ENCODE measurements at regions not wholly inside any gene's neighbourhood (a gene's known extent, or its start where the extent isn't known, plus 50 kb on each side); places are given as distances from the start of the nearest gene placed in this dataset.

DNA sequence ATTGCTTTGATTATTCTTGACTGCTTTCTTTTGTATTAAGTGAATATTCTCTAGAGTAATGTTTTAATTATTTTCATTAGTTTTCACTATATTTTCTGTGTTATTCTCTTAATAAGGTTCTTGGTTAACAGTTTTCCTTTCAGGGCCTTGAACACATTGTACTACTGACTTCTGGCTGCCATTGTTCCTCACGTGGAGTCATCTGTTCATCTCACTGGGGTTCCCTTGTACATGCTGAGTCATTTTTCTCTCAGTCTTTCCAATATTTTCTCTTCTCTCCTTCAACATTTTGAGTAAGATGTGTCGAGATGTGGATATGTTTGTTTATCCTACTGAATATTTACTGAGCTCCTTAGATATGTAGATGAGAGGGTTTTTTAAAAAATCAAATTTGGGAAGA lies 400.7 kb downstream of the TCERG1L start:
- Mint-ChIP-seq H3K4me1 (no peaks in the 10 kb centered on the region), H3K9me3 (peaks cover 0 to 21% (median 3%) of the 10 kb centered on the region in 3 donors), H3K4me3 (no peak overlapping the region), H3K27me3 (peaks cover 0 to 1% of the 10 kb centered on the region in 2 donors), H3K27ac (no peak overlapping the region), H3K36me3 (no peaks in the 10 kb centered on the region)
- H3K27ac ChIP-seq (ENCODE audit: low read length): no peak overlapping the region
- CTCF ChIA-PET: no interaction called here
- WGBS (ENCODE audit: insufficient coverage): no CpG with 5 or more reads among the region's 2 CpGs
- POLR2A ChIA-PET: no interaction called here
- peaks cover 0 to 3% of the 10 kb centered on the region in 2 experiments for H3K27me3 ChIP-seq (replicated peaks in 1 of 2; ENCODE audit: control insufficient read depth in 2 of 2, extremely low read depth in 1 of 2, insufficient read depth in 2 of 2, low read length in 1 of 2)
- H3K9me3 ChIP-seq: no peaks in the 10 kb centered on the region
- no peak overlapping the region for H3K4me3 ChIP-seq (ENCODE audit: control insufficient read depth in 1 of 2, extremely low read depth in 1 of 2, low read length in 1 of 2)
- no peaks in the 10 kb centered on the region for H3K36me3 ChIP-seq (ENCODE audit: control insufficient read depth in 2 of 2, extremely low read depth in 1 of 2, insufficient read depth in 1 of 2, low read length in 1 of 2)
- ATAC-seq (replicated peaks in 1 of 4) (no peak), DNase-seq (no peak)
- no peaks in the 10 kb centered on the region for H3K4me1 ChIP-seq (ENCODE audit: control insufficient read depth in 1 of 2, extremely low read depth in 1 of 2, insufficient read depth in 2 of 2, low read length in 2 of 2)

DNA sequence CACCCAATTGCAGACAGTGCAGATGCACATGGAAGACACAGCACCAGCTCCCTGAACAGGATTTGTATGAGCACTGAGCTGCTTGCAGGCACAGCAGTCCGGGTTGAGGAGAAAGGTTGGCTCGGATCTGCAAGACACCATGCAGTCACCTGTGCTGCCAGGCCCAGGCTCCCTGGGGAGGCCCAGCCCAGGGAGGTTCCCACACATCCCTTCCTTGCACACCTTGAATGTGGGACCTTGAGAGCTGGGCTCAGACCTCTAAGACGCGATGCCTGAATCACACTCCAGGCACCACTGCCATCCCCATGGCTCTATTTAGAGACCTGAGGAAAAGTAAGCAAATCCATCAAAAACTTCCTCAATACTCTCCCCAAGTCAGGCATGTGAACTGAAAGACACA lies 397.7 kb downstream of the TCERG1L start:
- no peaks in the 10 kb centered on the region for H3K27me3 ChIP-seq (replicated peaks in 1 of 2; ENCODE audit: control insufficient read depth in 2 of 2, extremely low read depth in 1 of 2, insufficient read depth in 2 of 2, low read length in 1 of 2)
- Mint-ChIP-seq H3K4me1 (no peaks in the 10 kb centered on the region), H3K27me3 (peaks cover 0 to 1% of the 10 kb centered on the region in 2 donors), H3K9me3 (peaks cover 0 to 21% (median 3%) of the 10 kb centered on the region in 3 donors), H3K36me3 (no peaks in the 10 kb centered on the region), H3K27ac (no peak overlapping the region), H3K4me3 (no peak overlapping the region)
- CTCF ChIA-PET: no interaction called here
- no peaks in the 10 kb centered on the region for H3K9me3 ChIP-seq
- DNase-seq (no peak), ATAC-seq (replicated peaks in 1 of 4) (no peak)
- no peaks in the 10 kb centered on the region for H3K36me3 ChIP-seq (ENCODE audit: control insufficient read depth in 2 of 2, extremely low read depth in 1 of 2, insufficient read depth in 1 of 2, low read length in 1 of 2)
- no peak overlapping the region for H3K27ac ChIP-seq (ENCODE audit: low read length)
- POLR2A ChIA-PET: no interaction called here
- no peaks in the 10 kb centered on the region for H3K4me1 ChIP-seq (ENCODE audit: control insufficient read depth in 1 of 2, extremely low read depth in 1 of 2, insufficient read depth in 2 of 2, low read length in 2 of 2)
- WGBS (ENCODE audit: insufficient coverage): 94% methylated on average over 4 of the region's 4 CpGs
- H3K4me3 ChIP-seq (ENCODE audit: control insufficient read depth in 1 of 2, extremely low read depth in 1 of 2, low read length in 1 of 2): no peak overlapping the region

DNA sequence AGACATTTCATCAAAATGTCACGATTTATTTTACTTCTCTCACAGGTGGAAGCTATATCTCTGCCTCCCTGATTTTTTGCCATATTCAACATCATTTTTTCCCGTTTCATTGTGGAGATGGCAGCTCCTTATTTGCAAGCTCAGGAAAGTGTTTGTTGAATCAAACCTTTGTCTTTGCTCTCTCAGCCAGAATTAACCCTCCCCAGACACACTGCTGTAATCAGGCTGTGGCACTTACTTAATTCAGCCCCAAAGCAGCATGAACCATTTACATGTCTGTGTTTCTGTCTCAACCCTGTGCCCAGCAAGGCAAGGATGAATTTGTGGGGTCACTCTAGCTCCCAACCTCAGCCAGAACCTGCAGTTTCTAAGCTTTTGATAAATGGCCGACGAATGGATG lies 397.2 kb downstream of the TCERG1L start:
- ATAC-seq (replicated peaks in 1 of 4): no peak
- H3K4me3 Mint-ChIP-seq: no peak overlapping the region
- Histone ChIP-seq H3K9me3 (no peaks in the 10 kb centered on the region), H3K4me1 (ENCODE audit: control insufficient read depth in 1 of 2, extremely low read depth in 1 of 2, insufficient read depth in 2 of 2, low read length in 2 of 2) (no peaks in the 10 kb centered on the region), H3K4me3 (ENCODE audit: control insufficient read depth in 1 of 2, extremely low read depth in 1 of 2, low read length in 1 of 2) (no peak overlapping the region), H3K36me3 (ENCODE audit: control insufficient read depth in 2 of 2, extremely low read depth in 1 of 2, insufficient read depth in 1 of 2, low read length in 1 of 2) (no peaks in the 10 kb centered on the region), H3K27me3 (replicated peaks in 1 of 2; ENCODE audit: control insufficient read depth in 2 of 2, extremely low read depth in 1 of 2, insufficient read depth in 2 of 2, low read length in 1 of 2) (no peaks in the 10 kb centered on the region), H3K27ac (ENCODE audit: low read length) (no peak overlapping the region)
- peaks cover 0 to 21% (median 3%) of the 10 kb centered on the region in 3 donors for H3K9me3 Mint-ChIP-seq
- peaks cover 0 to 1% of the 10 kb centered on the region in 2 donors for H3K27me3 Mint-ChIP-seq
- H3K27ac Mint-ChIP-seq: no peak overlapping the region
- ChIA-PET POLR2A (no interaction called here), CTCF (no interaction called here)
- WGBS (ENCODE audit: insufficient coverage): 100% methylated on average over 2 of the region's 4 CpGs
- no peak for DNase-seq
- H3K36me3 Mint-ChIP-seq: no peaks in the 10 kb centered on the region
- H3K4me1 Mint-ChIP-seq: no peaks in the 10 kb centered on the region

DNA sequence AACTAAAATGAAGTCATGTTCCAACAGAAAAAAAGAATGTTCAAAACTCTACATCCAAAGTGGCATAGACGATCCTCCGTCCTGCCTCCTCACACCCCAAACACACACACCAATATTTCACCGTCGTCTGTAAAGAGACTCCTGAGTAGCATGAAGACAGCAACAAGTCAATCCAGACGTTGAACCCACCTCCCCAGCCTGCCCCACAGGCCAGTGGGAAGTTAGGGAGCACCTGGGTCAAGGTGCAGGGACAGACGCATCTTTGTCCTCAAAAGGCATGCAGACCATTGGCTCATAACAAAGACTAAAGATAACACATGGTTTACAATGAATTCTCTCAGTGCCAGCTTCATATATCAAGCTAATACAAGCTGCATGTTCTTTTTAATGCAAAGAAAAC lies 396.5 kb downstream of the TCERG1L start:
- Histone ChIP-seq H3K4me1 (ENCODE audit: control insufficient read depth in 1 of 2, extremely low read depth in 1 of 2, insufficient read depth in 2 of 2, low read length in 2 of 2) (no peaks in the 10 kb centered on the region), H3K27me3 (replicated peaks in 1 of 2; ENCODE audit: control insufficient read depth in 2 of 2, extremely low read depth in 1 of 2, insufficient read depth in 2 of 2, low read length in 1 of 2) (no peaks in the 10 kb centered on the region), H3K9me3 (no peaks in the 10 kb centered on the region), H3K4me3 (ENCODE audit: control insufficient read depth in 1 of 2, extremely low read depth in 1 of 2, low read length in 1 of 2) (no peak overlapping the region), H3K36me3 (ENCODE audit: control insufficient read depth in 2 of 2, extremely low read depth in 1 of 2, insufficient read depth in 1 of 2, low read length in 1 of 2) (no peaks in the 10 kb centered on the region), H3K27ac (ENCODE audit: low read length) (no peak overlapping the region)
- ChIA-PET POLR2A (no interaction called here), CTCF (no interaction called here)
- ATAC-seq (replicated peaks in 1 of 4): no peak
- Mint-ChIP-seq H3K27ac (no peak overlapping the region), H3K4me3 (no peak overlapping the region), H3K4me1 (no peaks in the 10 kb centered on the region), H3K36me3 (no peaks in the 10 kb centered on the region), H3K9me3 (peaks cover 0 to 17% (median 3%) of the 10 kb centered on the region in 3 donors), H3K27me3 (peaks cover 0 to 1% of the 10 kb centered on the region in 2 donors)
- 50% methylated on average over 2 of the region's 6 CpGs for WGBS (ENCODE audit: insufficient coverage)
- DNase-seq: no peak

DNA sequence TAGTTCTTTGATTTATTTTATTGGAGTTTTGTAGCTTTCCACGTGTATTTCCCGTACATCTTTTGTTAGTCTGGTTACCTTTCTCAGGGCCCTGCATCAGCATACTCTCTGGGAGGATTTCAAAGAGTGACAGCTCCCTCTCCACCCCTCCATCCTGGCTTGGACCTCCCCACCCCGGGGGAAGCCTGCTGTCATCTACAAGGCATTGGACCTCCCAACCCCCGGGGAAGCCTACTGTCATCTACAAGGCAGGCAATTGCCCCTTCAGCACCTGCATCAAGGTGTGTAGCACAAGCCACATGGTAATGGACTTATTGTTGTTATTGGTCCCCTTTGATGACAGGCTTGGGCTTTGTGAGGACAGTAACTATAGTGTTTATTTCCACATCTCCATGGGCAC lies 390.1 kb downstream of the TCERG1L start:
- Mint-ChIP-seq H3K27ac (no peak overlapping the region), H3K4me1 (no peaks in the 10 kb centered on the region)
- no CpG with 5 or more reads among the region's 4 CpGs for WGBS (ENCODE audit: insufficient coverage)

DNA sequence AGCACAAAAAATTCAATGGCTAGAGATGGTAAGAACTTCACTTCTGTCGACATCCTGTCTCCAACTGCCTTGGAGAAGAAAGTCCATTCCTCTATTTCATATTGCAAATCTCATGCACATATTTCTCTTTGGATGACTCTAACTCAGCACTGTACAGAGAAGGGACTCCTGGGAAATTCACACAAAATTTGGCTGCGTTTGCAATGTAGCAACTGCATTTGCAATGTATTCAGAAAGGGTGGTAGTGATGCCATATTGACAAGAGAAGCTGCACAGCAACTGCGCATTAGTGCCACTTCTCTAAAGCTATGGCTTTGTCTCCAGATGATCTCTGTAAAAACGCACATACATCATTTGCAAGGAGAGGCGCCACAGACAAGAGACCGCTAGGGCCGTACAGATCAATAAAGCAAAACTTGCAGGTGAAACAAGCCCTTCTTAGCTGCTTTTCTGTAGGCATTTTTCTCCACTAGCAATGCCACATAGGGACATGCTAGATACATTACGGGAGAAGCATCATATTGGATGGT lies 389.5 kb downstream of the TCERG1L start:
- no peaks in the 10 kb centered on the region for H3K4me1 Mint-ChIP-seq
- no peak overlapping the region for H3K4me3 Mint-ChIP-seq
- CTCF ChIA-PET: interaction anchor here in 1 of 2 donors (0.6 kb wide), 1 partner anchor 354 kb away, joined by 5 read pairs; no protein-coding TSS in a partner anchor
- 77% methylated on average over 6 of the region's 8 CpGs for whole genome bisulfite sequencing (ENCODE audit: insufficient coverage)
- H3K36me3 Mint-ChIP-seq: no peaks in the 10 kb centered on the region
- Histone ChIP-seq H3K36me3 (ENCODE audit: control insufficient read depth in 2 of 2, extremely low read depth in 1 of 2, insufficient read depth in 1 of 2, low read length in 1 of 2) (no peaks in the 10 kb centered on the region), H3K27ac (ENCODE audit: low read length) (no peak overlapping the region), H3K4me1 (ENCODE audit: control insufficient read depth in 1 of 2, extremely low read depth in 1 of 2, insufficient read depth in 2 of 2, low read length in 2 of 2) (no peaks in the 10 kb centered on the region), H3K9me3 (no peaks in the 10 kb centered on the region), H3K4me3 (ENCODE audit: control insufficient read depth in 1 of 2, extremely low read depth in 1 of 2, low read length in 1 of 2) (no peak overlapping the region), H3K27me3 (replicated peaks in 1 of 2; ENCODE audit: control insufficient read depth in 2 of 2, extremely low read depth in 1 of 2, insufficient read depth in 2 of 2, low read length in 1 of 2) (peaks cover 0 to 2% of the 10 kb centered on the region in 2 experiments)
- H3K27ac Mint-ChIP-seq: no peak overlapping the region
- POLR2A ChIA-PET: no interaction called here
- no peaks in the 10 kb centered on the region for H3K27me3 Mint-ChIP-seq
- H3K9me3 Mint-ChIP-seq: no peaks in the 10 kb centered on the region
- ATAC-seq (replicated peaks in 1 of 4) (no peak), DNase-seq (no peak)

More for the DNA sequence above, 390.1 kb downstream of the TCERG1L start:
- H3K4me3 ChIP-seq (ENCODE audit: control insufficient read depth in 1 of 2, extremely low read depth in 1 of 2, low read length in 1 of 2): no peak overlapping the region
- no peaks in the 10 kb centered on the region for H3K9me3 ChIP-seq
- DNase-seq (no peak), ATAC-seq (replicated peaks in 1 of 4) (no peak)
- H3K27me3 Mint-ChIP-seq: no peaks in the 10 kb centered on the region
- H3K27ac ChIP-seq (ENCODE audit: low read length): no peak overlapping the region
- CTCF ChIA-PET: interaction anchor here in 1 of 2 donors (0.6 kb wide), 1 partner anchor 354 kb away, joined by 5 read pairs; no protein-coding TSS in a partner anchor
- no peaks in the 10 kb centered on the region for H3K36me3 ChIP-seq (ENCODE audit: control insufficient read depth in 2 of 2, extremely low read depth in 1 of 2, insufficient read depth in 1 of 2, low read length in 1 of 2)
- no peaks in the 10 kb centered on the region for H3K4me1 ChIP-seq (ENCODE audit: control insufficient read depth in 1 of 2, extremely low read depth in 1 of 2, insufficient read depth in 2 of 2, low read length in 2 of 2)
- POLR2A ChIA-PET: no interaction called here
- H3K36me3 Mint-ChIP-seq: no peaks in the 10 kb centered on the region
- no peak overlapping the region for H3K4me3 Mint-ChIP-seq
- H3K9me3 Mint-ChIP-seq: no peaks in the 10 kb centered on the region
- H3K27me3 ChIP-seq (replicated peaks in 1 of 2; ENCODE audit: control insufficient read depth in 2 of 2, extremely low read depth in 1 of 2, insufficient read depth in 2 of 2, low read length in 1 of 2): peaks cover 0 to 2% of the 10 kb centered on the region in 2 experiments

DNA sequence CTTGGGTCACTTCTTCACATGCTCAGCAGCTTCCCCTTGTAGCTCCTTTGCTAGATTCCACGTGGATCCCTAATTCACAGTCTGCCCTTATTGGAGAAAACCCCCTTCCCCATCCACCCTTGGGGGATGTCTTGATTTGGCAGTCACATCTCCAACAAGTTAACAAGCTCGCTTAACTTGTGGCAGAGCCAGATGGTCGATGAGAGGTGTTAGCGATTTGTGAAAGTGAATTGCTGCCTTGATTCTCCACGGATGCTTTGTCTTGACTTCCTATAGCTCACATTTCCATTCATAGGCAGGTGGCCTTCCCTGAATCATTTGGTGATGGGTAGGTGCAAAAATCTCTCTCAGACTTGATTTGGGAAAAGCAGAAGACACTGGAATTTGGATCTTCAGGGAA lies 387.9 kb downstream of the TCERG1L start:
- H3K4me1 Mint-ChIP-seq: no peaks in the 10 kb centered on the region
- CTCF ChIA-PET: no interaction called here
- POLR2A ChIA-PET: no interaction called here

More for the DNA sequence above, 387.9 kb downstream of the TCERG1L start:
- Histone ChIP-seq H3K4me3 (ENCODE audit: control insufficient read depth in 1 of 2, extremely low read depth in 1 of 2, low read length in 1 of 2) (no peak overlapping the region), H3K27ac (ENCODE audit: low read length) (no peak overlapping the region), H3K9me3 (no peaks in the 10 kb centered on the region), H3K4me1 (ENCODE audit: control insufficient read depth in 1 of 2, extremely low read depth in 1 of 2, insufficient read depth in 2 of 2, low read length in 2 of 2) (no peaks in the 10 kb centered on the region), H3K36me3 (ENCODE audit: control insufficient read depth in 2 of 2, extremely low read depth in 1 of 2, insufficient read depth in 1 of 2, low read length in 1 of 2) (no peaks in the 10 kb centered on the region), H3K27me3 (replicated peaks in 1 of 2; ENCODE audit: control insufficient read depth in 2 of 2, extremely low read depth in 1 of 2, insufficient read depth in 2 of 2, low read length in 1 of 2) (peaks cover 0 to 2% of the 10 kb centered on the region in 2 experiments)
- no peak overlapping the region for H3K27ac Mint-ChIP-seq
- no peak for DNase-seq
- WGBS (ENCODE audit: insufficient coverage): no CpG with 5 or more reads among the region's 5 CpGs
- H3K36me3 Mint-ChIP-seq: no peaks in the 10 kb centered on the region
- no peaks in the 10 kb centered on the region for H3K9me3 Mint-ChIP-seq
- H3K27me3 Mint-ChIP-seq: no peaks in the 10 kb centered on the region
- no peak for ATAC-seq (replicated peaks in 1 of 4)
- no peak overlapping the region for H3K4me3 Mint-ChIP-seq

All from T-cell (primary cell).